ENCODE measurements at regions not wholly inside any gene's neighbourhood (a gene's known extent, or its start where the extent isn't known, plus 50 kb on each side); places are given as distances from the start of the nearest gene placed in this dataset.

GRCh38 chr1:68904477-68904876, 407.6 kb upstream of the DEPDC1 start:
- TF ChIP-seq RAD21 (conservative IDR thresholded peaks at IDR 0.05 in 1 of 2, IDR thresholded peaks at IDR 0.05 in 1 of 2) (no peak), MYC (IDR thresholded peaks at IDR 0.05; ENCODE audit: borderline replicate concordance, low read length) (no peak), E2F6 (IDR thresholded peaks at IDR 0.05; ENCODE audit: borderline replicate concordance, low read depth) (no peak), CTCF (IDR thresholded peaks at IDR 0.05) (no peak), POLR2A (IDR thresholded peaks at IDR 0.05; ENCODE audit: low read length) (no peak)

All from A549 (cell line).